ENCODE measurements at regions not wholly inside any gene's neighbourhood (a gene's known extent, or its start where the extent isn't known, plus 50 kb on each side); places are given as distances from the start of the nearest gene placed in this dataset.

DNA sequence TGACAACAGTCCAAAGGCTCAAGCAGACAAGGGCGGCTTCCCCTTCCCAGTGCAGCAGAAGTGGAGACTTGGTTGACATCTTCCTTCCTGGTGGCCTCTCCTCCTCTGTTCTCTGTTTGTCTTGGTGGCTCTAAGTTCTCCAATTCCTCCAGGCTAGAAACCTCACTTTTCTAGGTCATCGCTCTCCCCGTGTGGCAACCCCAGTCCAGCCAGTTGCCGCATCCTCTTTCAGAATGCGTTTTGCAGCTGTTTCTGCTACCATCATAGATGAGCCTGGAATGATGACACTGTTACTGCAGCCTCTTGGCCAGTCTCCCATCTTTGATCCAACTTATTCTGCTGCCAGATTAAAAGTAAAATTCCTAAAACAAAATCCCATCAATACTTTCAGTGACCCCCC is 201.5 kb downstream of the TRIM29 start:
- Mint-ChIP-seq H3K27ac (ENCODE audit: unreplicated experiment) (no peak overlapping the region), H3K9me3 (ENCODE audit: low read depth) (no peaks in the 10 kb centered on the region), H3K4me1 (ENCODE audit: low read depth) (no peaks in the 10 kb centered on the region), H3K27me3 (ENCODE audit: low read depth) (peaks cover 42% of the 10 kb centered on the region), H3K4me3 (ENCODE audit: unreplicated experiment) (no peak overlapping the region), H3K36me3 (ENCODE audit: low read depth) (no peaks in the 10 kb centered on the region)
- no peak for DNase-seq (ENCODE audit: low spot score)
- TF ChIP-seq, protein P1, sequence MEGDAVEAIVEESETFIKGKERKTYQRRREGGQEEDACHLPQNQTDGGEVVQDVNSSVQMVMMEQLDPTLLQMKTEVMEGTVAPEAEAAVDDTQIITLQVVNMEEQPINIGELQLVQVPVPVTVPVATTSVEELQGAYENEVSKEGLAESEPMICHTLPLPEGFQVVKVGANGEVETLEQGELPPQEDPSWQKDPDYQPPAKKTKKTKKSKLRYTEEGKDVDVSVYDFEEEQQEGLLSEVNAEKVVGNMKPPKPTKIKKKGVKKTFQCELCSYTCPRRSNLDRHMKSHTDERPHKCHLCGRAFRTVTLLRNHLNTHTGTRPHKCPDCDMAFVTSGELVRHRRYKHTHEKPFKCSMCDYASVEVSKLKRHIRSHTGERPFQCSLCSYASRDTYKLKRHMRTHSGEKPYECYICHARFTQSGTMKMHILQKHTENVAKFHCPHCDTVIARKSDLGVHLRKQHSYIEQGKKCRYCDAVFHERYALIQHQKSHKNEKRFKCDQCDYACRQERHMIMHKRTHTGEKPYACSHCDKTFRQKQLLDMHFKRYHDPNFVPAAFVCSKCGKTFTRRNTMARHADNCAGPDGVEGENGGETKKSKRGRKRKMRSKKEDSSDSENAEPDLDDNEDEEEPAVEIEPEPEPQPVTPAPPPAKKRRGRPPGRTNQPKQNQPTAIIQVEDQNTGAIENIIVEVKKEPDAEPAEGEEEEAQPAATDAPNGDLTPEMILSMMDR (IDR thresholded peaks at IDR 0.05): no peak

DNA sequence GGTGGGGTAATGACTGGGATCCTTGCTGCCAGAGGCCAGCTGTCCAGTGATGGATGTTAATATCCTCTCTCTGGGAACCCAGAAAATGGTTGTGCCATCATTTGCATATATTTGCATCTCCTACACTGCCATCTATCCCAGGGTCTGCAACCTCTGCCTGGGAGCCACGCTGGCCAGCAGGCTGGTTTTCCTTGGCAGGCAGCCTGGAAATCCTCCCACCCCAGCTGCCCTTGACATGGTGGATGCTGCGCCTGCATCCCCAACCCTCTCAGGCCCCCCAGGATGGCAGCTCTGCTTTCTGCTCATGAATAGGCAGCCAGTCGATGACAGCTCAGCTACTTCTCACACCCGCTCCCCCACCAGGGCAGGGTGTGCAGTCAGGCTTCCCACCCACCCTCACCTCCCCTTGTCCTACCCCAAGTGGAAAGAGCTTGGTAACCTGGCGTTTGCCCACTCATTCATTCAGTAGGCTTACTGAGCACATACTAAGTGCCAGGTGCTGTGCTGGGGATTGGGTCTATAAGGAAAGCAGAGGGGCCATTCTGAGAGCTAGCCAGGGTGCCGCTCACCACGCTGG is 202.5 kb downstream of the TRIM29 start:
- H3K27ac Mint-ChIP-seq (ENCODE audit: unreplicated experiment): no peak overlapping the region
- no peaks in the 10 kb centered on the region for H3K4me1 Mint-ChIP-seq (ENCODE audit: low read depth)
- H3K27me3 Mint-ChIP-seq (ENCODE audit: low read depth): peaks cover 52% of the 10 kb centered on the region
- no peak for DNase-seq (ENCODE audit: low spot score)
- H3K4me3 Mint-ChIP-seq (ENCODE audit: unreplicated experiment): no peak overlapping the region
- no peaks in the 10 kb centered on the region for H3K9me3 Mint-ChIP-seq (ENCODE audit: low read depth)
- TF ChIP-seq, protein P1 (IDR thresholded peaks at IDR 0.05): no peak
- no peaks in the 10 kb centered on the region for H3K36me3 Mint-ChIP-seq (ENCODE audit: low read depth)

DNA sequence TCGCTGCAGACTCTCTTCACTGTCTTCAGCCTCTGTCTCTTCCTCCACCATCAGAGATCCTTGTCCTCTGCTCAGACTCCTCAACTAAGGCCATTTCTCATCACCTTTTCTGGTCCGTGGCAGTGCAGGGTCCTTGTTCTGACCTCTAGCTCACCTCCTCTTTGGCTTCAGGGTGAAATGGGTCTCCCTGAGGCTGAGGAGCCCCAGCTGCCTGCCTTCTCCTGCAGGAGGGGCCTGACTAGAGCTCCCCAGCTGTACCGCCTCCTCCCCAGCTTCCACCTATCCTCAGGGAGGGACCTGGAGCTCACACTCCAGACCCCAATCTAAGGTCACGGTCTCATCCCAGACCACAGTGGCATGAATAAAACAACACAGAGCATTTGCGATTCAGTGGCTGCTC is 203.0 kb downstream of the TRIM29 start:
- H3K9me3 Mint-ChIP-seq (ENCODE audit: low read depth): no peaks in the 10 kb centered on the region
- H3K27me3 Mint-ChIP-seq (ENCODE audit: low read depth): peaks cover 53% of the 10 kb centered on the region
- H3K36me3 Mint-ChIP-seq (ENCODE audit: low read depth): no peaks in the 10 kb centered on the region
- no peak overlapping the region for H3K4me3 Mint-ChIP-seq (ENCODE audit: unreplicated experiment)
- DNase-seq (ENCODE audit: low spot score): no peak
- TF ChIP-seq, protein P1 (IDR thresholded peaks at IDR 0.05): no peak
- no peaks in the 10 kb centered on the region for H3K4me1 Mint-ChIP-seq (ENCODE audit: low read depth)
- H3K27ac Mint-ChIP-seq (ENCODE audit: unreplicated experiment): no peak overlapping the region

DNA sequence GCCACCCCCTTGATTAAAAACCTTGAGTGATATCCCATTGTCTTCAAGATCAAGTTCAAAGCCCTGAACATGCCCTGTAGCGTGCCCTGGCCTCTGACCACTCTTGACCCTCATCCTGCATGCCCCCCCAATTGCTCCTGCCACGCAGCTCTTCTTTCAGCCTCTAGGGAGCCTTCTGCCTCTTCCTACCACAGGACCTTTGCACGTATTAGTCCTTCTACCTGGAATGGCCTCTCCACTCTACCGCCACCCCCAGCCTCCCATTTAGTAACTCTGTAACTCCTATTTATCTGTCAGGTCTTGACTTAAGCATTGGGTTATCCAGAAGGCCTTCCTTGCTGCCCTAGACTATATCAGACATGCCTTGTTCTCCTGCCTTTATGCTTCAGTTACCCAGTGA is 203.6 kb downstream of the TRIM29 start:
- Mint-ChIP-seq H3K36me3 (ENCODE audit: low read depth) (no peaks in the 10 kb centered on the region), H3K4me1 (ENCODE audit: low read depth) (no peaks in the 10 kb centered on the region), H3K27ac (ENCODE audit: unreplicated experiment) (no peak overlapping the region), H3K9me3 (ENCODE audit: low read depth) (no peaks in the 10 kb centered on the region), H3K27me3 (ENCODE audit: low read depth) (peaks cover 54% of the 10 kb centered on the region), H3K4me3 (ENCODE audit: unreplicated experiment) (no peak overlapping the region)
- TF ChIP-seq, protein P1 (IDR thresholded peaks at IDR 0.05): no peak
- no peak for DNase-seq (ENCODE audit: low spot score)

DNA sequence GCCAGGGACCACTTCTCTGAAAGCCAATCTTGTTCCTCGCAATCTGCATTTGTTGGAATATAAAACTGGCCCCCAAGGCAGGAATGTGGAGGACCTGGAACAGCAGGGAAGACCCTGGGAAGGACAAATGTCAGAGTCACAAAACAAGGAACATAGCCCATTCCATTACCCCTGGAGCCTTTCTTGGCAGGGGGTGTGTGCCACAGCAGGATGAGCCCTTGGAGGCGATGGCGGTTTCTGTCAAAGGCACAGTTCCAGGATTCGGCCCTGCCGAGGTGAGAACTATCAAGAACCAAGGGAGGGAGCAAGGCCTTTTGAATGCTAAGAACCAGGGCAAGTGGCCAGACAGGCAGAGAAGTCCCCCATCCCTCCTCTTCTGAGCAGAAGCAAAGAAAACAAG is 204.3 kb downstream of the TRIM29 start:
- Mint-ChIP-seq H3K36me3 (ENCODE audit: low read depth) (no peaks in the 10 kb centered on the region), H3K27me3 (ENCODE audit: low read depth) (peaks cover 49% of the 10 kb centered on the region), H3K4me1 (ENCODE audit: low read depth) (no peaks in the 10 kb centered on the region), H3K27ac (ENCODE audit: unreplicated experiment) (no peak overlapping the region), H3K4me3 (ENCODE audit: unreplicated experiment) (no peak overlapping the region), H3K9me3 (ENCODE audit: low read depth) (no peaks in the 10 kb centered on the region)
- DNase-seq (ENCODE audit: low spot score): no peak
- TF ChIP-seq, protein P1 (IDR thresholded peaks at IDR 0.05): no peak

All from chondrocyte (in vitro differentiated cells).